ENCODE measurements at regions not wholly inside any gene's neighbourhood (a gene's known extent, or its start where the extent isn't known, plus 50 kb on each side); places are given as distances from the start of the nearest gene placed in this dataset.
A peak's percentile ranks its signal among the peaks of the same experiment; 100 is the strongest.

DNA sequence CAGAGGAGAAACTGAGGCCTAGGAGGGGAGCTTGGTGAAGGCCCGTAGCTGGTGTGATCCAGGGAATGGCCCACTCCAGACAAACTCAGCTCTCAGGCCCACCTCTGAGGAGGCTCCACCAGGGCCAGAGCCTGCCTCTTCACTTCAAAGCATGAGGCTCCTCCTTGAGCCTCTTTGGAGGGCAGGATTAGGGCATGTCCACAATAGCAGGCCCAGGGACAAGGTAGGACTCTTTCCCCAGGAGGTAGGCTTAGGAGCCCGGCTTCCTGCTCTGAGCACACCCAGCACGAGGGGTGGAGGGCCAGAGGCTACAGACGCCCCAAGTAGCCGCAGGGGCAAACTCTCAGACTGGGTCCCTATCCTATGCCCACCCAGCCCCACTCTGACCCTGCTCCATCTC, 164.6 kb upstream of the ZMIZ1 start:
- DNase-seq (ENCODE audit: low spot score): no peak

DNA sequence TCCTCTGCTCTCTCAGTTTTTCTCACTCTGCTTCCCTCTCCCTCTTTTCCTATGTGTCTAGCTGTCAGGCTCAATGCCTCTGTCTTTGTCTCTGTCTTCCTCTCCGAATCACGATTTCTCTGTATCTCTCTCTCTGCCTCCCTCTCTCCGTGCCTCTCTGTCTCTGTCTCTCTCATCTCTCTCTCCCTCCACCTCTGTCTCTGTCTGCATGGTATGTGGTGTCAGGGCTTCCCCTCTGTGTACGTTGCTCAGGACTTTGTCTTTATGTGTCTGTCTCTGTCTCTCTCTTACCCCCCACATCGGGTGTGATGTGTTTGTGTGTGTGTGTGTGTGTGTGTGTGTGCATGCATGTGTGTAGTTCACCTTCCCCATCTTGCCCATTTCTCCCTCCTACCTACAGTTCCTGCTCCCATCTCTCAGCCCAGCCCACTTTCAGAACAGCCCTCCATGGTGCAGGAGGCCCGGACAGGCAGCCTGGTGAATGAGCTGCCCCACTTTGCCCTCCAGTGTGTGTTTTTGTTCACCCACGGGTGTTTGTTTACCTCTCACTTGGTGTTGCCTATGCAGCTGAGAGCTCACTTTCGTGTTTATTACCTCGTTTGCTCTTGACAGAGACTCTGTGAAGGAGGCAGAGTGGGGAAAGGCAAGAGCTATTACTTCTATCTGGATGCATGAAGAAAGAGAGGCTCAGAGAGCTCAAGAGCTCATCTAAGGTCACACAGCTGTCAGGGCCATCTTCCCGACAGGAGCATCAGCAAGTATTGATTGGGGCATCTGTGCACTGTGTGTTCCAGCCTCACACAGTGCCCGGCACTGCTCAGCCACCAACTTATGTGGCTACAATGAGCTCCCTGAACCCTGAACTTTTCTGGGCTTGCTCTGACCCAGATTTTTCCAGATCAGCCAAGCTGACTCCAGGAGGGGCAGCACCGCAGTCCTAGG, 163.5 kb upstream of the ZMIZ1 start:
- no peak for DNase-seq (ENCODE audit: low spot score)

DNA sequence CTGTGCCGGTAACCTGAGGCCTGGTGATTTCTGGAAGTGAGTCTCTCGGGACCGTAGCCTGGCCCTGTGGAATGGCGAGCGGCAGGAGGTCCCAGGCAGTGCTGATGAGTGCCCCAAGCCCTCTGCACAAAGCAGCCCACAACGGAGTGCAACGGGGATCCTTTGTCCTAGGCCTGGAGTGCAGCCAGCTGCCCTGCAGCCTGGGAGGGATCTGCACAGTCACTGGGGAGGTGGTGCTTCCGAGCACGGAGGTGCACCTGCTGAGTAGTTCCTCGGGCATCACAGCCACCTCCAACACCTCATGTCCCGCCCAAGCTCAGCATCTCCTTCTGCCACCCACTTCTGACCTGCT, 162.8 kb upstream of the ZMIZ1 start:
- DNase-seq (ENCODE audit: low spot score): no peak

DNA sequence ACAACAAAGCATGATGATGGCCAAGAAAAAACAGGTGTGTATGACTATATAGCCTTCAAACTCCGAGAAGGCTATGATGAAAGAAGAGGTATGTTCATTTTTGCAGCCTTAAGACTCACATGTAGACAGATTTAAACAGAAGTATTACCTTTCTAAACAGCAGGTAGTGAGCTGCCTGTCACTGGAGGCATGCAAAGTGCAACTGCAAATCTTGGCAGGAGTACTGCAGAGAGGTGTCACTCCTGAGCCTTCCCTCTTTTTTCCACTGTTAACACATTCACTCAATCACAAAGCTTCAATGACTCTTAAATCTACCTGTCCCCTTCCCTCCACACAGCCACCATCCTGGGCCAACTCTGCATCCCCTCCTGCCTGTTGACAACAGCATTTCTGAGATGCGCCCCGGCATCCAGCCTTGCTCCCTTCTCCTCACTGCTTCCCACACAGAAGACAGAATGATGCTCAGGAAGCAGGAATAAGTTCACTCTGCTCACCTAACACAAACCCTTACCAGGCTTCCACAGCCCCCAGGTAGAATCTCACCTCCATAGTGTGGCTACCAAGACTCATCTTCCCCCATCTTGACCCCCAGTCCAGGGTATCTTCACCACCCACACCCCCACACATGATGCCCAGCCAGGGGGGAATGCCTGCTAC, 161.9 kb upstream of the ZMIZ1 start:
- DNase-seq (ENCODE audit: low spot score): no peak

DNA sequence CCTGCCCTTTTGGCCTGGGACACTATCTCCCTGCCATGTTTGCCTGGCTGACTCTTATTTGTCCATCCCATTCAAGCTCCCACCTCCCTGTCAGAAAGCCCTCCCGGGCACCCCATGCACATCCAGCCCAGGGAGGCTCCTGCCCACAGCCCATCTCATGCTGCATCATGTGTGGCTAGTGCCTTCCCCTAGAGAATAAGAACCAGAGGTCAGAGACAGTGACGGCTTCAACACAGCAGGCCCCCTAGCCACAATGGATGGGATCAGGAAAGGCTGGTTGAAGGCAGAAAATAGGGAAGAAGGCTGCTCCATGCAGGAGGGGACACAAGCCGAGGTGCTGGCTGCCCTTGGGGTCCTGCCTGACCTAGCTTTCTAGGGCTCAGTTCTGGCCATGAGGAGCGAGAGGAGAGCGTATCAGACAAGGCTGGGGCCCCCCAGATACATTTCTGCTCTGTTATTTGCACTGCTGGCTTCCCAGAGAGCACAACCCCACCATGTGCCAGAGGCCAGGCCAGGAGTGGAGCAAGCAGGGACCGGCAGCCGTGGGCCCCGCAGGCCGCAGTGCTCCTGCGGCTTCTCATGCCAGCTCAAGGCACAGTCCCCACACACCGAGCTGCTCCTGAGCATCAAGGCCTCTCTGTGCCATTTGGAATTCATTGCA, 161.1 kb upstream of the ZMIZ1 start:
- no peak for DNase-seq (ENCODE audit: low spot score)

DNA sequence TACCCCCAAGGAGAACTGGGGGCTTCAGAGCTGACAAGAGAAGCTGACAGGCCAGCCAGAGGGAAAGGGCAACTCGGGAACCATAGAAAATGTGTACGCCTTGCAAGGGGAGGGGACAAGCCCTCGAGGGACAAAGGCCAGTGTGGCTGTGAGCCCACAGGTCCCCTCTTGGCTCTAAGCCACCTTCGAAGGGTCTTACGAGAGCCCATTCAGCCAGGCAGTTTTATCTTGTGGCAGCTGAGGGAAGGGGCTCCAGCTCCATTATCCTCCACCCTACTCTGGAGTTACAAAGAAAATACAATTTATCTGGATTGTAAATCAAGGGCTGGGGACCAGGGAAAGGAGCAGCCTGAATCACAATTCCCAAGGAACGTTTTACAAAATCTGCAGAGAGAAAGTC, 159.5 kb upstream of the ZMIZ1 start:
- no peak for DNase-seq (ENCODE audit: low spot score)

DNA sequence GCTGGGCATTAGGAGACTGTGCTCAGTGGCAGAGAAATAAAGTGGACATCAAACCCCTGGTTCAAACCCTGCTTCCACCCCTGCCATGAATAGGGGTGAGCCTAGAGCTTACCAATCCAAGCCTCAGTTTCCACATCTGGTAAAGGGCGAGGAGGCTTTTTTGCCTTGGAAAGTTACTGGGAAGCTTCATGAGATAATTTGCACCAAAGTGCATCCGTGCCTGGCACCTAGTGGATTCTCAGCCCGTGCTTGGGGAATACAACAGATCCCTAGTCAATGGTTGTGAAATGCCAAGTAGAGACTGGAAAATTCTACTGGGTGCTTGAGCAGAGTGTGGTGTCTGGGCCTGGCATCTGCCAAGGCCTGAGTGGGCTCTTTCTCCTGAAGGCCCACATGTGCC, 158.7 kb upstream of the ZMIZ1 start:
- no peak for DNase-seq (ENCODE audit: low spot score)

DNA sequence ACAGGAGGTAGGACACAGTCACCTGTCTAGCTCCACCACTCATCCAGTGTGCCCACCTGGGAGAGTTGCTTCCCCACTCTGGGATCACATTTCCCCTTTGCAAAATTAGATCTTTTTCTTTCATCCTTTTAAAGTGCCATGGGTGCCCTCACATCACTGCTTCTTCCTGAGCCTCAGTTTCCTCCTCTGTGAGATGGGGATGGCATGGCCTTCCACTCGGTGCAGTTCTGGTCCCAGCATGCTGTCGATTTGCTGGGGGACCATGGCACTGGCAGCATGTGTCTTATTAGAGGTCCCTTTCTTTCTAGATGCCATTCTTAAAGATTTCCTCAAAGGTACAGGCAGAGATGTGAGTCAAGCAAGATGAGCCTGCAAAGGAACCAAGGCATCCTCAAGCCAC, 158.3 kb upstream of the ZMIZ1 start:
- DNase-seq (ENCODE audit: low spot score): no peak

DNA sequence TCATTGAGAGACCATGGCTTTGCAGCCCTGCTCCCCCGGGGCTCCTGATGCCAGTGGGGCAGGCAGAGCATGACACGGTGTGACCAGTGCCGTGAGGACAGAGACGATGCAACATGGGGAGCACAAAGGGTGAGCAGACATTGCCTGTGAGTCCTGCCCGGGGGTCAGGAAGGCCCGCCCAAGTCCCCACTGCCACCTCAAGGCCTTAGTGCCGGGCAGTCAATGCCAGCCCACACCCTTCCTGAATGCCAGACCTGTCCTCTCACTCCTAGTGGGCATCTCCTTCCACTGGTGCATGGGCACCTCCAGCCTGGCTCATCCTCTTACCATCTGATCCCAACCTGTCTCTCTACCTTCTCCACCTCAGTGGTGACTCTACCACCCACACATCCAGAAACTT, 157.9 kb upstream of the ZMIZ1 start:
- DNase-seq (ENCODE audit: low spot score): no peak

DNA sequence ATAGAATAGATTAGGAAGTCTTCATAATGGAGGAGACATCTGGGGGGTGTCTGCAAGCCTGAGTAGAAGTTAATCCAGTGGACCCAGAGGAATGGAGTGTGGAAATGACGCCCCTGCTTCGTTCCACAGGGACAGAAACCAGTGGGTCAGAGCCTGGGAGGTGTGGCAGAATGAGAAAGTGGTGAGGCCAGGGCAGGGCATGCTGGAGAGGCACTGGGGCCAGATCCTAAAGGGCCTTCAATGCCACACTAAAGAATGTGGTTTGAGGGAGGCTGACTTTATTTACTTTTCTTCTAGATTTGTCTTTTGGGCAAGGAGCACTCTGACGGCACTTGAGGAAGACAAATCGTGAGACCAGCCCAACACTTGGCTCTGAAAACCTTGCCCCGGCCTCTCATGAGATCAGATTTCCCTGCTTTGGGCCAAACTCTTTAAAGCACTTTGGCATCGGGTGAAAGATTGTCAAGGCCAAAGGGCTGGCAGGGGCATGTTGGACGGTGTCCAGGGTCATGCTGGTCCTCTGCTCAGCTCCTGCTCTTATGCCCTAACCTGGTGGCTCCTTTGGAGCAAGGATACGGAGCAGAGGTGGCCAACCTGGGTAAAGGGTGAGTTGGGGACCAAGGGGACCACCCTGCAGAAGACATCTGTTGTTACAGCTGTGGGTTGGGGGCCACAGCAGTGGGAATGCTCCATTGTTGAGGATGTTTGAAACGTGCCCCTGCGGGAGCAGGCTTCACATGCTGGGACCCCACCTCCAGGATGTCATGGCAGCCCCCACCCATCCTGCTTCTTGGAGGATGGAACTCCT, 157.0 kb upstream of the ZMIZ1 start:
- DNase-seq (ENCODE audit: low spot score): no peak

DNA sequence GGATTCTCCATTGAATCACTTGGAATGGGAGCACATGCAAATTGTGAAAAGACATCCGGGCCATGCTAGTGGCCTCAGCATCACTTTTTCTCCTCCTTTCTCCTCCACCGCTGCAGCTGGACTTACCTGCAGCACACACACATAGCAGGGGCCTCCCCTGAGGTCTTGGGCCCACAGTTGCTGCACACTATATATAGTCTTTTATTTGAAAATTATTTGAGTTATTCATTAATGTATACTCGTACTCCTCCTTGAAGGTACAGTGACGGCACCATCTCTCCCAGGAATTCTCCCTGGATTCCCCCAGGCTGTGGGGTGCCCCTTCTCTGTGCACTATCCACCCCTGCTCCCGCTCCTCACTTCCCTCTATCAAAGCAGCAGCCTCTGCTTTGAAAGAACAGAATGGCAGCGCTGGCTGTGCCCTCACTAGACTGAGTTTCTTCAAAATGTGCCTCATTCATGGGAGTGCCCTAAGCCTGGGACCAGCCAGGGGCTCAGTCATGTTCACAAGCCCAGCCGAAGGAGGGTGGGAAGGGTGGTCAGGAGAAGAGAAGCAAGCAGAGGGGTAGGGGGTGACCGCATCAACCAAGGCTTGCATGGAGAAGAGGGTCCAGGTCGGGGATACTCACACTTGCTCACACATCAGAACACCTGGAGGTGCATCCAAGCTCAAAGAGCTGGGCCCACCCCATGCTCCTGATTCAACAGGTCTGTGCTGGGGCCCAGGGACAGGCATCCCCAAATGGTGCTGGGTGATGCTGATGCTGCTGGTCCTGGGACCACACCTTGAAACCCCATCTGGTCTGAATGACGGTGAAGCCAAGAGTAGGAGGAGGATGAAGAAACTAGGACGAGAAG, 156.2 kb upstream of the ZMIZ1 start:
- no peak for DNase-seq (ENCODE audit: low spot score)

DNA sequence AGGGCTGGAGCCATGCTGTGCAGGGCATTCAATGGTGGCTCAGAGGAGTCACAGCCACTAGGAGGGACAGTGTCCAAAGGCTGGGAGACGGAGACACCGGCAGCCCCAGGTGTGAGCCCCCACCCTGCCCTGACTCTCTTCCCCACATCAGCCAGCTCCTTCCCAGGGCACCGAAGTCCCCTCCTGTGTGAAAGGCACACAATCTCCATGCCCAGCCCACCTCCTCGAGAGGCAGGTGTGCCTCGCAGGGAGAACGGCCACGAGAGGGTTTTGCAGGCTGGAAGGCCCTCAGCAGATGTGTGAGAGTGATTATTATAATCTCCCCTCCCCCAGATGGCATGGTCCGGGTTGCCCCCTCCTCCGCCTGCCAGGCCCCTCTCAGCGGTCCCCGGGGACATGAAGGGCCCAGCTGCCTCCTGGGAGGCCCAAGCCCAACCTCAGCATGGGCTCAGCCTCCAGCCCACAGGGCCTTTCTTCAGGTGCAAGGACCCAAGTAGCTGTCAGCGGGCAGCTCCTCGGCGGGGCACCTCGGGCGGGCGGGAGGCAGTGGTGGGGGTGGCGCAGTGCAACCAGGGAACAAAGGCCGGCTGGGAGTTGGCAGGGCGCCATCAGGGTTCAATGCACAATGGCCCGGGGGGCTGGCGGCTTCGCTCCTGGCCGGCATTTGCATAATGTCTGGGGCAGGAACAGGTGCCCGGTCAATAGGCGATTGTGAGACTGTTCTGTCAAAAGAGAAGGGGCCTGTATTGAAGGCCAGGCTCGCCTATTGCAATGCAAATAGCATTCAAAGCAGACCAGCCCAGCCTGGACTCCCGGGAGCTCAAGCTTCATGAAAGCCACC, 155.3 kb upstream of the ZMIZ1 start:
- DNase-seq (ENCODE audit: low spot score): peak; percentile 99

DNA sequence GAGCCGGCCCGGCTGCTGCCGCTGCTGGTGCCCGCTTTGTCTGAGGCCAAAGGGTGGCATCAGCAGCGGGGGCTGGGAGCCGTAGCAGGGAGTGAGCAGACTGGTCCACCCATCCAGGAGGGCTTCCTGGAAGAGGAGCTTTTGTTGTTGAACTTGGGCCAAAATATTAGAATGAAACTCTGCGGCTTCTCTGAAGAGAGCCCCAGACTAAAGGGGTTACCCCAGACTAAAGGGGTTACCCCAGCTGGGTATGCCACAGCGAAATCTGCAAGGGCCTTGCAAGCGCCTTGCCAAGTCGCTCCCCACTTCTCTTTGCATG, 154.7 kb upstream of the ZMIZ1 start:
- no peak for DNase-seq (ENCODE audit: low spot score)

DNA sequence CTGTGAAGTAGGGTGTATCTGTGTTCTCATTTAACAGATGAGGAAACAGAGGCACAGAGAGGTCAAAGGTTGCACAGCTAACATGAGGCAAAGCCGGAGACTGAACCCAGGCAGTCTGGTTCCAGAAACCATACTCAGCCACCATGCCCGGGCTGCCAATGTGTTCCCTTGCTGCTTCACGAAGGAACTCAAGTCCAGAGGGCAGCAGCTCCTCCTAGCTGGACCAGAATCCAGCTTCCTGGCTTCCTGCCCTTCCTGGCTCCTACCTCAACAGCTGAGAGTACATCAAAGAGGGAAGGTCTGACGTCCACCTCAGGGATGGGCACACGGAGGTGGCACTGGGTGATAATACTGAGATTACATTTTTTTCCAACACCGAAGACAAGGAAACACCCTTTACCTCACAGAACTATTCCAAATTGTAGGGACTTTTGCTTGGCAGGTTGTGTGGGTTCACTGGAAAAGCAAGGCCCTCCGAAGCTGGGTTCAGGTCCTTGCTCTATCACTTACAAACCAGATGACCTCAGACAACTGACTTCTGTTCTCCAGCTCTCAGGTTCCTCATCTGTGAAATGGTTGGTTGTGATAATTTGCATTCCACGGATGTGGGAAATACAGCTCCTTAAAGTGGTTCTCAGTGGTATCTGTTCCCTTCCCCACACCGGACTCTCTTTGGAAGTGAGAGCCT, 154.1 kb upstream of the ZMIZ1 start:
- DNase-seq (ENCODE audit: low spot score): no peak

DNA sequence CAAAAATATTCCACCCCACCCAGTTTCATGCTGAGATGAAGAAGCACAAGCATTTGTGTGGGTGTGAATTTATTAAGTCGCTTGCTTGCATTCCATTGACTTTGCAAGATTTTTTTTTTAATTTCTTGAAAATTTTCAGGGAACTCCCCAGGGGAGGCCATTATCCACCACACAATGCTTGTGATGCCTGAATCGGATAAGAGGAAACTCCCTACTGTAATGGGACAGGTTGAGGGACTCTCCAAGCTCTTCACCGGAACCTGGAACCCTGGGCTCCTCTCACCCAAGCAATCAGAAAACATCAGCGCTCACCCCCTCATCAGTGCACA, 153.6 kb upstream of the ZMIZ1 start:
- no peak for DNase-seq (ENCODE audit: low spot score)

DNA sequence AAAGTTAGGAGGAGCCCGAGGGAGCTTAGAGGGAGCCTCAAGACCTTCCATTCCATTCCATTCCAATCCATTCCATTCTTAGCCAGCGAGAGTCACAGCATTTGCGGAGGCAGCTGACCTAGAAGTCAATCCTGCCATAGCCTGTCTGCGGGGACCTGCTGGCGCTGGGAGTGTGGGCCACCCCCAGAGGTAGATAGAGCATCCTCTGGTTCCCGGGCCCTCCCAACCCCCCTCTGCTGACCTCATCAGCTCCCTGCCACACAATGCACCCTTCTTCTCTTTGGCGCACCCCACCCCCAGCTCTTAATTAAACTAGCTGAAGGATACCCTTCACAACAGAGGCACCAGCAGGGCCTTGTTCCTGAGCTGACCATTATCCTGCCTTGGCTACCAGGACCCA, 152.5 kb upstream of the ZMIZ1 start:
- peak; percentile 67 for DNase-seq (ENCODE audit: low spot score)

DNA sequence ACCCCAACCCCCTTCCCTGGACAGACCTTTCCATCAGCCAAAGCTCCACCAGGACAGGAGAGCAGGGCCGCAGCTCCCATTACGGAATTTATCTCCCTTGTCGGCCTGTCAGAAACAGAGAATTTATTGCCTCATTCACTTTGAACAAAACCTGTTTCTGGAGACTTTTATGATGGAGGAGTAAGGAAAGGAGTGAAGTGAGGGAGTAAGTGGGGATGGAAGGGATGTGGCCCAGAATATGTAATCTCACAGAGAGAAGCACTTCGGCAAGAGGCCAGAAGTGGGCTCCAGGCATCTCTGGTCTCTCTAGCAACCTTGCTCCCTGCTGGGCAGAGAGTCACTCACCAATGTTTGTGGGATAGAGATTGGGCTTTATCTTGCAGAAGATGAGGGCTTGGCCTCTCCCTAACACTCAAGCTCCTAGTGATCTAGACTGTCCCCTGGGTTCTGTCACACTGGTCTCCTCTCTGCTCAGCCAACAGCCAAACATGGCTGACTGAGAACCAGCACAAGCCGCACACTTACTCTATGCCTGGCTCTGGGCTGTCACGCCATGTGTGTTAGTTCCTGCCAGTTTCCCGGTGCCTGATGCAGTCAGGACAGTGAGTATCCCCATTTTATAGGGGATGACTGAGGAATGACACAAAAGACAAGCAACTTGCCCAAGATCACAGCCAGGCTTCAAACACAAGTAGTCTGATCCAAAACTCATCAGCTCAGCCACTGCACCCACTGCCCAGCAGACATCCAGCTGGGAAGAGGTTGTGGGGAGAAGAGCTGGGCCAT, 149.4 kb upstream of the ZMIZ1 start:
- no peak for DNase-seq (ENCODE audit: low spot score)

DNA sequence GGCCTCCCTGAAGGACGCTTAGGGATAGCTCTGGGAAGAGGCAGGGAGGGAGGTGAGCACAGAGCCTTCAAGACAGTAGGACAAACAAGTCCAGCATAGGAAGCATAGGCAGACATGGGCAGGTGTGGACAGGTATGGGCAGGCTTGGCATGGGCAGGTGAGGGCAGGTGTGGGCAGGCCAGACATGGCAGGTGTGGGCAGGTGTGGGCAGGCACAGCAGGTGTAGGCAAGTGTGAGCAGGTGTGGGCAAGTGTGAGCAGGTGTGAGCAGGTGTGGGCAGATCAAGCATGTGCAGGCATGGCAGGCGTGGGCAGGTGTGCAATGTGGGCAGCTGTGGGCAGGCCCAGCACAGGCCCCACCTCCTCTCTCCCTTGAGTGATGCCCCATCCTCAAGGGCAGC, 148.8 kb upstream of the ZMIZ1 start:
- no peak for DNase-seq (ENCODE audit: low spot score)

DNA sequence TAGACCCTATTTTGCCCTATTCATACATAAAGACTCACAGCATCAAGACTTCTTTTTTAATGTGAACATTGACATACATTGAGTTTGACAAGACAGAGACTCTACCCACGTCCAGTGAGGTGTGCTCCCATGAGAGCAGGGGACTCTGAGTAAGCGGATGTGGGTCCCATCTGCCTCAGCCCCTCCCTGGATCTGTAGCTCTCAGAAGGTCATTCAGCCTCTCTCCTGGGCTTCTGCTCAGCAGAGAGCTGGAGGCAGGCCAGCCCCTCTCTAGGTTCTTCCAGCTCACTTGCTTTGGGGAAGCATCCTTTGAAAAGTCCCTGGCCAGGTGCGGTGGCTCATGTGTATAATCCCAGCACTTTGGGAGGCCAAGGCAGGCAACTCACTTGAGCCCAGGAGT, 146.9 kb upstream of the ZMIZ1 start:
- no peak for DNase-seq (ENCODE audit: low spot score)
